ENCODE measurements at regions not wholly inside any gene's neighbourhood (a gene's known extent, or its start where the extent isn't known, plus 50 kb on each side); places are given as distances from the start of the nearest gene placed in this dataset.

DNA sequence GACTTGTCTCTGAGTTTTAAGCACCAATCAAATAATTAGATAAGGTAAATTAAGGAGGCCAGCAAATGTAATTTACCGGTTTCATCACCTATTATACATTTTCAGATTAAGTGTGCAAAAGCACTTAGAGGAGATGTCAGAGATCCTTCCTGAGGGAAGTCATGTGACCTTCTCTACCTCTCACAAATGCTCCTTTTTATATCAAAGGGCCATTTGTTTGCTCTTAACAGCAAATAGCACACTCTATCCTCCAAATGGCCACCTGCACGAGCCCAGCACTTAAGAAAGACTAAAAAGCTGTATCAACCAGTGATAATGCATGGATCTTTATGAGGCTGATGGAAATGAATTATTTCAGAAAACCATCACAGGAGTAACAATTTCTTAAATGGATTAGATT lies 149.4 kb downstream of the ELOVL4 start:
- no peak overlapping the region for H3K4me3 ChIP-seq (ENCODE audit: insufficient read depth, low read depth, low read length)
- H2BK20ac ChIP-seq (ENCODE audit: low read depth, low read length) = no peak overlapping the region
- intact Hi-C loops (cut with micrococcal nuclease) = no loop called here
- H4K91ac ChIP-seq (ENCODE audit: insufficient read depth, low read depth, low read length) = no peak overlapping the region
- H3K56ac ChIP-seq (ENCODE audit: extremely low read depth, insufficient read depth, low read length) = no peak overlapping the region
- H3K18ac ChIP-seq (ENCODE audit: low read depth, low read length) = no peak overlapping the region
- H2BK5ac ChIP-seq (ENCODE audit: low read depth, low read length, poor library complexity, severe bottlenecking) = no peak overlapping the region
- H2AFZ ChIP-seq (replicated peaks; ENCODE audit: low read length, poor library complexity) = no peak overlapping the region
- no TSS peak for BruUV-seq (replicated peaks)
- no peaks in the 10 kb centered on the region for H4K20me1 ChIP-seq (ENCODE audit: insufficient read depth, low read length)
- no peak overlapping the region for H3K14ac ChIP-seq (replicated peaks; ENCODE audit: low read depth, low read length)
- H3K4me1 ChIP-seq (ENCODE audit: control insufficient read depth, insufficient read depth, low read length) = no peaks in the 10 kb centered on the region
- ChIA-PET POLR2A (ENCODE audit: unreplicated experiment) (no interaction called here), CTCF (no interaction called here)
- no peaks in the 10 kb centered on the region for H3K9me1 ChIP-seq (ENCODE audit: insufficient read depth, low read length)
- TF ChIP-seq RCOR1 (IDR thresholded peaks at IDR 0.05; ENCODE audit: insufficient replicate concordance, low read length) = no peak
- TF ChIP-seq CEBPB (IDR thresholded peaks at IDR 0.05; ENCODE audit: low read depth, low read length) = no peak
- no peak for TF ChIP-seq SMC3 (IDR thresholded peaks at IDR 0.05; ENCODE audit: low read depth, low read length)
- TF ChIP-seq MXI1 (IDR thresholded peaks at IDR 0.05; ENCODE audit: borderline replicate concordance, low read depth, low read length) = no peak
- no peak for TF ChIP-seq RAD21 (IDR thresholded peaks at IDR 0.05; ENCODE audit: low read length)
- TF ChIP-seq, protein P1, sequence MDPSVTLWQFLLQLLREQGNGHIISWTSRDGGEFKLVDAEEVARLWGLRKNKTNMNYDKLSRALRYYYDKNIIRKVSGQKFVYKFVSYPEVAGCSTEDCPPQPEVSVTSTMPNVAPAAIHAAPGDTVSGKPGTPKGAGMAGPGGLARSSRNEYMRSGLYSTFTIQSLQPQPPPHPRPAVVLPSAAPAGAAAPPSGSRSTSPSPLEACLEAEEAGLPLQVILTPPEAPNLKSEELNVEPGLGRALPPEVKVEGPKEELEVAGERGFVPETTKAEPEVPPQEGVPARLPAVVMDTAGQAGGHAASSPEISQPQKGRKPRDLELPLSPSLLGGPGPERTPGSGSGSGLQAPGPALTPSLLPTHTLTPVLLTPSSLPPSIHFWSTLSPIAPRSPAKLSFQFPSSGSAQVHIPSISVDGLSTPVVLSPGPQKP (IDR thresholded peaks at IDR 0.05; ENCODE audit: borderline replicate concordance, low read depth, low read length) = no peak
- no peak for TF ChIP-seq FOS (IDR thresholded peaks at IDR 0.05; ENCODE audit: low read depth, low read length)
- H2AK9ac ChIP-seq (replicated peaks; ENCODE audit: low read depth, low read length, poor library complexity) = no peak overlapping the region
- H3K4me2 ChIP-seq (ENCODE audit: low read depth, low read length) = no peak overlapping the region
- no peak overlapping the region for H2AK5ac ChIP-seq (ENCODE audit: low read depth, low read length)
- dilution Hi-C loops (cut with HindIII; ENCODE audit: low sequenced_read_pairs, unreplicated experiment) = no loop called here
- no peak overlapping the region for H4K5ac ChIP-seq (ENCODE audit: low read depth, low read length)
- ATAC-seq (ENCODE audit: low read depth) = no peak
- no peak overlapping the region for H2BK120ac ChIP-seq (ENCODE audit: low read depth, low read length)
- in situ Hi-C loops (cut with MboI; ENCODE audit: low sequenced_read_pairs) = no loop called here
- H3K36me3 ChIP-seq (ENCODE audit: control insufficient read depth, insufficient read depth, low read length) = no peaks in the 10 kb centered on the region
- DNase-seq = no peak
- H4K8ac ChIP-seq (ENCODE audit: low read depth in 2 of 2, low read length in 2 of 2) = no peak overlapping the region
- WGBS, 2 experiments (ENCODE audit: extremely low coverage in 2 of 2, insufficient read length in 1 of 2) = no CpG with 5 or more reads among the region's 2 CpGs
- H3K79me1 ChIP-seq (ENCODE audit: low read depth in 1 of 2, low read length in 2 of 2) = no peaks in the 10 kb centered on the region
- H3K23ac ChIP-seq (ENCODE audit: low read depth, low read length) = no peak overlapping the region
- no peak overlapping the region for H2BK15ac ChIP-seq (ENCODE audit: low read depth, low read length)
- no peaks in the 10 kb centered on the region for H3K9me3 ChIP-seq (ENCODE audit: control insufficient read depth, insufficient read depth, low read length)
- no peaks in the 10 kb centered on the region for H3K27me3 ChIP-seq (ENCODE audit: control insufficient read depth, insufficient read depth, low read length)
- H3K27ac ChIP-seq (ENCODE audit: insufficient read depth, low read length) = no peak overlapping the region
- no peak overlapping the region for H3K4ac ChIP-seq (ENCODE audit: low read depth, low read length)
- H3K9ac ChIP-seq (ENCODE audit: low read depth, low read length) = no peak overlapping the region
